DMS79 treated with DMSO at 0.1 percent for 48 hours (cell line): ENCODE measurements at regions not wholly inside any gene's neighbourhood (a gene's known extent, or its start where the extent isn't known, plus 50 kb on each side); places are given as distances from the start of the nearest gene placed in this dataset.

Experiments used
- DNase-seq: peaks from one replicate; lab custom pipeline; 2025; lab: John Stamatoyannopoulos, UW

DNA sequence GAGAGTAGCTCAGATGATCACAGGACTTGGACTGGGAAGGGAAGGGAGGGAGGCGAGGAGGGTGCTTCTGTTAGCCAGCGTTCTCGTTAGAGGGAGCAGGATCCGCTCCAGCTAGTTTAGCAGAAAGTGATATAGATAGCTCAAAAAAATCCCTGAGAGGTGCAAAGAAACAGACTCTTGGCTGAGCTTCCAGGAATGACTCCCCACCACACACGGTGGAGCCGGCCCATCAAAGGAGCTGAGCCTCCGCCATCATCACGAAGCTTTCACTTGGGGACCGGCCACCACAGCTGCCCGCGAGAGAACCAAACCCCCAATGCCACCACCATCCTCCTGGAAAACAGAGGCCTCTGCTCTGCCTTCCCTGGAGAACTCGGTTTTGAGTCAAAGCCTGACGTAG, 124.6 kb upstream of the BCL2L14 start:
- no peak for DNase-seq

DNA sequence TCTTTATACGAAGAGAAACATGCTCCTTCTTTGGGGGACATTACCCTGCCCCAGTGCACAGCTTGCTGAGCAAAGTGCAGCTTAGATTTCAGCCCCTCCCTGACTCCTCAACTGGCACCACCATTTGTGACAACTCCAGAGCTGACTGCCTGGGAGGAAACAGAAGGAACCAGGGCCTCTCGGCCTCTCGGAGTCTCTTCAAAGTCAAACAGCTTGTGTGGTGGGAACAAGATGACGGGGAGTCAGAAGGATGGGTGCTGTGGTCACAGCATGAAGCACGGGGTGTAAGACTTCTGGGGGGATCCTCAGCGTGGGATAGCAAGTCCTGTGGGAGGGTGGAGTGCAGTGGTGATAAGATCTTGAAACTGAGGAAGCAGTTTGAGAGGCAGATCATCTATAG, 123.5 kb upstream of the BCL2L14 start:
- no peak for DNase-seq

DNA sequence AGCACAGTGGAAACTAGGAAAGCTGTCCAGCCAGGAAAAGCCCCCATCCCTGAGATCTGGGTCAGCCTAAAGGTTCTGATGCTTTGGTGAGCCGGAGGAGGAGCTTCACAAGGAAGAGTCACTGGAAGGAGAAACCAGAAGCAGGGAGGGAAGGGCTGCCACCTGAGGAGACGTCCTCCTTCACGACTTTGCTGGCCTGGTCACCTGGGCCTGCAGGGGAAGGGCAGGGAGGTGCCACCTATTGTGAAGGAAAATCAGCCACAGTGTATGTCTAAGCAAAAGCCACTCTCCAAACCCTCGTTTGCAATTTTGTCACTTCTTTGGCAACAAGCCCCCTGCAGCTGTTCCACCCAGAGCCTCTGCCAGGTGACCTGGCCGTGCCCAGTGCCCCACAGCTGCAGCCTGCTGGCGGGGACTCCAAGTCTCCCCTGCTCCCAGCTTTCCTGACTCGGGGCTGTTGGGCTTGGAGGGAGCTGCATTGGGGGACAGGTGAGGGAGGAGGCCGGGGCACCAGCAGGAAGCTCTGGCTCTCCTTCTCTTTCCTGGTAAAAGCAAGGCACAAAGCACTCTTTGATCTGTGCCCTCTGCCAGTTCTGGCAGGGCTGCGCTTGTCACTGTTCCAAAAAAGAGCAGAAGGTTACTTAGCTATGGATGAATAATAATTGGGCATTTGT, 120.9 kb upstream of the BCL2L14 start:
- peak; percentile 95 for DNase-seq

DNA sequence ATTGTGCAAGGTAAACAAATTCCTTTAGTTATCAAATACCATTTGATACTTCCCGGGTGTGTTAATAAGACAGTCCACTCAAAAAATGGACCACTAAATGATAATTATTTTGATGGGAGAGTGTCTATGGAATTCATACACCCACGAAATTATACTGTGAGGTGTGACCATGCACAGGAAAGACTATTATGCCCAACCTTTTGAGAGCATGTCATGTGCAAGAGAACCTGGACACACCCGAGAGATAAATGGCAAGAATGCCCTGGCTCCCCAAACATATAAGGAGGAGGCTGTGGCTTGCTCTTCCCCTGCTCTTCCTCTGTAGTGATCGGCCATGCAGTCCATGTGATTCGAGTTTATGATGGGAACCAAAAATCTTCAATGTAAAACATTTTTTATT, 119.5 kb upstream of the BCL2L14 start:
- no peak for DNase-seq

DNA sequence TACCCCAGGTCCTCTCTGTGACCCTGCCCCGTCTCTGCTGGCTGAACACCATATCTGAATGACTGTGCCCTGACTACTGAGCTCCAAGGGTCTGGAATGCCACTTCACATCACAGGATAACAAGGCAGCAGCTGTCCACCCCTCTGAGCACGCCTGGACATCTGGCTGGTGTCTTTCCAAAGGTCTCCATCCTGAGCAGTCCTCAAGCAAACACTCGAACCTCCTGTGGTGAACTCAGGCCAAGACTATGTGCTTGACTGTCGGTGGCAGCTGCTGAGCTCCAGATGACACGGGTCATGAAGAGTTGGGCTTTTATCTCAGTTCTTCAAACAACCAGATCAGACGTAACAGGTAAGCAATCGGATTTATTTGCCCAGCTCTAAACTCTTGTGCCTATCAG, 117.2 kb upstream of the BCL2L14 start:
- DNase-seq = peak; percentile 92

DNA sequence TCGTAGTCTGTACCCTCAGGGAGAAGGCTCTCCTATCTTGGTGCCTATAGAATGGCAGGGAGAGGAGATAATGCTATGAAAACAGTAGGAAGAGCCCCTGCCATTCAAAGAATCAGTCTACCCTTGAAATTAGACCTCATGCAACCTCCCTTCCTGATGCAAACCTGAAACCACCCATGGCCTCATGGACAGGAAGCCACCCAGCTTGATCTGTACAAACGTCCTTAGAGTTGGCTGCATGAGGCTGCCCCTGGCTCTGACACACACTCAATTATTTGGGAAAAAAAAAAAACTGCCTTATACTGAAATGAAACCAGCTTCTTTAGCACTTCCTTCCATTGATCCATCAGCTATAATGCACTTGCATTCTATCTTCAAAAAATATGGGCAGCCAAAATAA, 116.6 kb upstream of the BCL2L14 start:
- peak; percentile 46 for DNase-seq

DNA sequence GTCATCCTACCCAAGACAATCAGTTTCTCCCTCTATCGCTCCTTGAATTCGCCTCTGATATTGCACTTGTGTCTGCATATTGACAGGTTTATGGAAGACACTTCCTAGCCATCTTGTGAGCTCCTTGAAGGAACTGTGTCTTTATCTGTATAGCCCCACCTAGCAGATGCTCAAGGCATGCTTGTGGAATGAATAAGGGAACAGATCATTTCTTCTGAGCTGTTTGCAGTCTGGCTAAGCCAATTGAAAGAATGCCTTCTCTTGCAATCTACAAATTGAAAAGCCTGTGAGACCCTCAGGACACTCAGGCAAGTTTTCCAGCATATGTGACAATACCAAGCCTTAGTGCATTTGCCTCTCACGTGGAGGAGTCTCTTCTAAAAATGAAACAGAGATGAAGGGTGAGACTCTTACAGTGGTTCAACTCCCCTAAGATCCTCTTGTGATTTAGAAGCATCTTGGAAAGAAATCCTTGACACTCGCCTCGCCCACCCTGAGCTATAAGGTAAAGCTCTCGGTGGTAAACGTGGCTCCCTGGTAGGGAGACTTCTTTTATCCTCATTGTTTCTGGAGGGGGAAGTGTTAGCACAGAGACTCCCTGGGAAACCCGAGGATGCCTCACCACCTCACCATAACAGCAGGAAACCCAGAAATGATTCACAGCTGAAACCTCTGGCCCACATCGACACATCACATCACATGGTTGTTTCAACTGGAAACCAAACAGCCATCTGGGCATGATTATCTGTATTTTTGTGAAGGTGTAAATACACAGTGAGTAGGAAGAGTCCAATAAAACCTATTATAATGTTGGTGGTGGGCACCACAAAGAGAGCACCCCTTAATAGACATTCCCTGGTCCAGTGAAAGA, 112.3 kb upstream of the BCL2L14 start:
- no peak for DNase-seq

DNA sequence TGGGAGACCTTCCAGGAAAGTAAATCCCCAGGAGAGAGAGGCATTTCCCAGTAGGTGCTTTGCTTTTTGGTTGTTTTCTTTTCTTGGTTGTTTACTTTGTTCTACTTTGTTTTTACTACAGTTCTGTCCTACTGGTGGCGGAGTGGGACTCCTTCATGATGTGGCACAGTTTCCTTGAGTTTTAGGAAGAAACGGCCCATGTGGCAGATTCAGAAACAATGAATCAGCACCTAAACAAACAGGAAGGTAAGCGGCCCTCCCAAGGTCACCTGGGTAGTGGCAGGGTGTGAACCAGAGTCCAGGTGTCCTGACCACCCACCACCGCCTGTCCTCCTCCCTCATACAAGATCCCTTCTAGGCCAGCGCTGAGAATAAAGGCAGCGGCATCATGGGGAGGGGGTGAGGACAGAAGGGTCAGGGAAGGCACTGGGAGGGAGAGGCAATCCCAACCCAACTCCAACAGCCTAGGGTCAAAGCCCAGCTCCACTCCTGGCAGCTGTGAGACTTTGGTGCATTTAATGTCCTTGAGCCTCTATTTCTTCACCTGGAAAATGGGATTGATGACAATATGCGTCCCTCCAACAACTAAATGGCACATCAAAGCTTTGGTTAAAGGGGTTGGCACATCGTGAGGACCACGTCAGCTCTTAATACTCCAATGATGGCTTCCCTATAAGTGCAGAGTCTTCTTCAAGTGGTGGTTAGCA, 111.5 kb upstream of the BCL2L14 start:
- no peak for DNase-seq

DNA sequence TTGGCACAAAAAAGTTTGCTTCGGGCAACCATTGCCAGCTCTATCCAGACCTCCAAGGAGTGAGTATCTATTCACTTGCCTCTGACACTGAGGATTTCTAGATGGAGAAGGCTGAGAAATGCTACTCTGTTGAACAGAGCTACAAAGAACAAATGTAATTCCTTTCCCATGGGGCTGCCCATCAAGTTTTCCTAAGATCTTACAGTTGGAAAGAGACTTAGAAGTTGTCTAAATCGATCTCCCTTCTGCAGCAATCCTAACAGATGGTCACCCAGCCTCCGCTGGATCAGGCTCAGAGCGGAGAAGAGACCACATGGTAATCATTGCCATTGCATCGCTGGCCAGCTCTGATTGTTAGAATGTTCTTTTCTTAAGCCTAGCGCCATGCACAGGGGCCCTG, 110.1 kb upstream of the BCL2L14 start:
- DNase-seq = no peak

DNA sequence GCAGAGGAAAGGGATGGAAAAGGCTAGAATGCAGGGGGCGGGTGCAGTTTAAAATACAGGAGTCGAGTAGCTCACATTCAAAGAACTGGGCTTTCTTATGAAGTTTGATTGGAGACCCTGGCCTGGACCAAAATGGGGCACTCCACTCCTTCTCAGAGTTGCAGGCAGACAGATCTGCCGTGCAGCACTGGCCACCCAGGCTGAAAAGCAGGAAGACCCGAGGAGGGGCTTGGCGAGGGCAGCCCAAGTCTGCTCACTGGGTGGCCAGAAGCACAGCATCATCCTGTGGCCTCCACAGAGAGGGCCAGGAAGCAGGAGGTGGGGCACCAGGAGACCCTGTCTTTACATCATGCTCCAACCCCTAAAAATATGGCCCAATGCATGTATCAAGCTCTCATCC, 109.1 kb upstream of the BCL2L14 start:
- no peak for DNase-seq

DNA sequence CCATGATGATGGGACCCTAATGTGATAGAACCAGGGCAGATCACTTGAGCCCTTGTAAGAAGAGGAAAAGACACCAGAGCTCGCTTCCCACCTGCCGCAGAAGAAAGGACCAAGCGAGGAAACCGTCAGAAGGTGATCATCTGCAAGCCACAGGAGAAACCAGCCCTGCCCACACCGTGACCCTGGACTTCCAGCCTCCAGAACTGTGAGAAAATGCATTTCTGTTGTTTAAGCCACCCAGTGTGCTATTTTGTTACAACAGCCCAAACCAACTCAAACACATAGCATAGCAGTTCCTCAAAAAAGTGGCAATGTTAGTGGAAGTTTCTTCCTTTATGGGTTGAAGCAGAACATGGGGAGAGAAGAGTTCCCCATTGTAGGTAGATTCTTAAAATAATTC, 107.9 kb upstream of the BCL2L14 start:
- DNase-seq = no peak

DNA sequence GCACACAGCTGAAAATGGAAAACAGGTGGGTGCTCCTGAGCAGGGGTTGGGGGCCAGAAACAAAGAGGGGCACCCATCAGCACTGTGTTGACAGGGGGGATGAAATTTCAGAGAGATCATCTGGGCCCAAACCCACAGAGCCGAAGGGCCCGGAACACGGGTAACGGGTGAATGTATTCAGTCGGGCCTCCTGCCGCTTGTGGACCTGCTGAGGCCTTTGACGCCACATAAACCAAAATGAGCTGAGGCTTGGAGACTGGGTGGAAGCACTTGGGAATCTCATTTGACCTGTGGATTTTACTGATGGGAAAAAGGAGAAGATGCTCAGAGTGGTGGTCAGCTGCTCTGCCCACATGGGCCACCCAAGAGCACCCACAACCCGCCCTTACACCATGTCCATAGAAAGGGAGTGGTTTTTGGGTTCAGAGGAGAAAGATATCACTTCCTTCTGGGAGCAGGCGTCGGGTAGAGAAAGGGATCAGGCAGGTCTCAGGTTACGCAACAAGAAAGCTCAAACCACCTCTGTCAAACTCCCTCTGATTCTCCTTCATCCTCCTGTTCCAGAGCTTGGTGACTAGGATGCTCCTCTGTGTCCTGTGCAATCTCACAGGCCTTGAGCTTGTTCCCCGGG, 106.8 kb upstream of the BCL2L14 start:
- DNase-seq = no peak

DNA sequence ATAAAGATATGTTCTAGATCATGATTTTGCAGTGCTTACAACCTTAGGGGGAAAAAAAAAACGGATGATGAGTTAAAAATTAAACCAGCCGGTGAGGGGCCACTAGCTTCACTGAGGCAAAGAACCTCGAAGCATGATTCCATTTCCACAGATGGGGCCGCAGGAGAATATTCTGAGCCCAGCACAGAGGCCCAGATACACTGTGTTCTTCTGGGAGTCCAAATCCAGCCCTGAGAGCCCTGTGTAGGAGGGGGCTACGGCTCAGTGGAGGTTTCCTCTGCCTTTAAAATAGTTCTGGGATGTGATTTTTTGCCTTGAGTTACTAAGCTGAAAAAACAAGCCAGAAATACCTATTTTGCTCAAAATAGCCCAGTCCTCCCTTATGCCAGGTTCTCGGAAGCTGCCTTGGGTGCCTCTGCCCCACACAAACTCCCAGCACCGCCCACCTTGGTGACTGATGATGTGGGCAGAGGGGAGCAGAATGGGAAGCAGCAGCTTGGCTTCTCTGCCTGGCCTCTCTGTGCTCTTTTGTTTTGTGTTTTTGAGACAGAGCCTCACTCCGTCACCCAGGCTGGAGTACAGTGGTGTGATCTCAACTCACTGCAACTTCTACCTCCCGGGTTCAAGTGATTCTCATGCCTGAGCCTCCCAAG, 105.4 kb upstream of the BCL2L14 start:
- no peak for DNase-seq

DNA sequence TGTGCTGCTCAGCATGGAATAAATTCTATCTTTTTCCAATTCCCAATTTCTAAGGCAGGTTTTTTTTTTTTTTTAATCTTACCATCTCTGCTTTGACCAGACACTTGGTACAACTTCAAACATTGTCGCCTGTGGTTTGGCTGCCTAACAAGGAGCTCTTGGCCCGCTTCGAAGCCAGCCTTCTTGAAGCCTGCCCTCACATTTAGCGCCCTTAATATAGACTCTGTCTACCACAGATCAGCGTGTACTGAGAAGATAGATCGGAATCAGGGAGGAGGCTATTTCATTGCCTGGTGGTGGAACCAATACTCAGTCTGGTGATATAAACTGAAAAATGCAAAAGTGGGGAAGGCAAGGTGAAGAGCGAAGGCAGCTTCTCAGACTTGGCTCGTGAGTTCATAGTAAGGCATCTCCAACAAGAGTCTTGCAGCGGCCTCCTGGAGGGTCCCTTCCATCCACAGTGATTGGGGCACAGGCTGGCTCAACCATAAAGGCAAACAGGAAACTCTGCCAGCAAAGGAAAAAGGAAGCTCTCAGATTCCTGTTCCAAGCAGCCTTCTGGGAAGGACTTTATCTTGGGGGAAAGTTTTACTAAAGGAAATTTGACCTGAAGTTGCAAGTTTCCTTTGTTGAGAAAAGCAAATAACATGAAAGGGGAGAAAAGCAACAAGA, 103.2 kb upstream of the BCL2L14 start:
- no peak for DNase-seq

DNA sequence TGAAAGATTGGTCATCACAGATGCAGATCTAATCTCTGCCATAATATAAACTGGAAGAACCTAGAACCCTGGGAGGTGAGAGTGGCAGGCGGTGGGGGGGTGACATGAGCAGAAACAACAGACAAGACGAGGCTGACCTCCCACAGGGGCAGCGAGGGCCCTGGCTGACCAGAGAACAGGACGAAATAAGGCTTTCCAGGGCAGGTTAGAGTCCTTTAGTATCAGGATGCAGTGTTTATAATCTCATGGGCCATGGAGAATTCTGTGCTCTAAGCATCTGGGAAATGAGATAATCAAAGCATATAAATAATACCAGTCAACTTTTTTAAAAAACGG, 102.7 kb upstream of the BCL2L14 start:
- DNase-seq = no peak

DNA sequence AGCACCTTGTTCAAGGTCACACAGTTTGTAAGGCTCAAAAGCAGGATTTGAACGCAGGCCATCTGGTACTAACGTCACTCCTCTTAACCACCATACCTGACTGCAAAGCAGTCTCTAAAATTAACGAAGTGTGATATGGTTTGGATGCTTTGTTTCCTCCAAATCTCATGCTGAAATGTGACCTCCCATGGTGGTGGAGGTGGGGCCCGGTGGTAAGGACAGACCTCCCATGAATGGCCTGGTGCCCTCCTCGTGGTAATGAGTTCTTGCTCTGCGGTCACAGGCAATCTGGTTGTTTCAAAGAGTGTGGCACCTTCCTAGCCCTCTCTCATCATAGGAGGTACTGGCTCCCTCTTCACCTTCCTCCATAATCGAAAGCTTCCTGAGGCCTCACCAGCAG, 102.2 kb upstream of the BCL2L14 start:
- DNase-seq = no peak

DNA sequence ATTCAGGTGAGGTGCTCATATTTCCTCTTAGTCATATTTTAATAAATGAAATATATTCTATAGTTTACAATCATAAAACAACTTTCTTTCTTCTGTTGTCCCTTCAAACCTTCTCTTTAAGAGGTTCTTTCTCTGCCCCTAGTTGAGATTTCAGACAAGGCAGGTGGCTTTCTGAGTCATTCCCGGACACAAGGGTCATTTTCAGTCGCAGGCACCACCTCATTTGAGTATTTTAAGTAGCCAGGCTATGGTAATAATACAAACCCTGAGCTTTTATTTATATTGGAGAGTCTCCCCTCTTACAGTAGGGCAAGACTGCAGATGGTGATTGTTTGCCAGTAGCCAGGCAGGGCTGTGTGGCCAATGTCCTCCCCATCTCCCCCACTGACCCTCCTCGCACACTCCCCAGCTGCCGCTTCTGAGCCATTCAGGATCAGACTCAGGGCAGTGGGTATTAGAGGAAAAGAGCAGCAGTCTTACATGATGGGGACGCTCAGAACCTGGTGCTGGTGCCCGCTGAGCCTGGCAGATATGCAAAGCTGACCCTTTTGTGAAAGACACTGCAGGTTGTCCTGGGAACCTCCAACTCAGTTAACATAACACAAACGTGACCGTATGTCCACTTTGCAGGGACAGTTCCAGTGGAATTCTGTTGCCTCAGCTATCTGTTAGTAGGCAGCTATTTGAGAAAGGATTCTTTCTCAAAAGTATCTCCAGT, 101.1 kb upstream of the BCL2L14 start:
- DNase-seq = no peak

DNA sequence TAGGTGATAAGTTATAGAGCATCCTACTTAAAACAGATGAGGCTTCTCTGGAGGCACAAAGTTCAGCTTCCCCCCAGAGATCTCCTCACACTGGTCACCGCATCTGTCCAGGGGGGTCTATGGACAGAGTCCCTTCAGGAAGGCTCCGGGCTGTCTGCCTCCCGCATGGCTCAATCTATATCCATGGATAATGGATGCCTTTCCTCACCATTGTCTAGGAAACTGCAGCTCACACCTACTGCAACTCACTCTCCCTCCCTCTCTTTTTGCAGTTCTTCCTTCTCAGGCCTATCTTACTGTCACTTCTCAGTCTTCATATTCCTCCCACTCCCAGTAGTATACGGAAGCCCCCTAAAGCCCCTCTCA, 100.6 kb upstream of the BCL2L14 start:
- no peak for DNase-seq

DNA sequence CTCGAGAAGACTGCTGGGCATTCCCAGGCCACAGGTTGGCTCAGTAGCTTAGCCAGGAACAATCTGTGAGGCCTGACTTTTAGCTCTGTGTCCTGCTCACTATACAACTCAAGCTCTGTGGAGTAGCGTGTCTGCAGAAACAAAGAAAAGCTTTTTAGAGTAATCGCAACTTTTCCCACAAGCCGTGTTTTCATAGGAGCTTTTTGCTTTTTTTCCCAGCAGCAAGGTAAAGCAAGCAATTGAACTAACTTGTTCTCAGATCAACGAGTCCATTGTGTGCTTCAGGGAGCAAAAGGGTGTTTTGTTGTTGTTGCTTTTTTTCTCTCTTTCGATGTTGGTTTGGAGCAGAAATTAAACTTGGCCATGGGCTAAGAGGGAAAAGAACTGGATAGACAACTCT, 97.3 kb upstream of the BCL2L14 start:
- DNase-seq = no peak

DNA sequence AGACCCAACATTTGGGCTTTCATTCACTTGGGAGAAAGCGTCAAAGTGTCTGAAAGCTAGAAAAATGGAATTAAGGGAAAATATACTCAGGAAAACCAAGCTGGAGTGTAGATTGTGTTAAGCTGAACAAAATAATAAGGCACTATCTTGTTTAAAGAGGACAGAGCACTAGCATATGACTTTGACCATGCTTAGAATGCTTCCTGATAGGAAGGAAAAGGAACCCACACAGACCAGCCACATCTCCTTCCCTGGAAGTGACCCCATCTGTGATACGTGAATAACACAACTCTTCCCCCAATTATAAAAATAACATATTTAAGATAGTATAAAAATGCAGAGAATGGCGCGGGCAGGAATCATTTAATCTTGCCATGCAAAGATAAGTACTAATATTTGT, 94.7 kb upstream of the BCL2L14 start:
- no peak for DNase-seq
